Glutamatergic neuron (in vitro differentiated cells): ENCODE measurements at regions not wholly inside any gene's neighbourhood (a gene's known extent, or its start where the extent isn't known, plus 50 kb on each side); places are given as distances from the start of the nearest gene placed in this dataset.
A peak's percentile ranks its signal among the peaks of the same experiment; 100 is the strongest.

ENCODE experiments used
- DNase-seq: peaks from one replicate; pipeline ENCODE4 v3.0.0; 2022
- H3K27ac Mint-ChIP-seq: one replicate; pipeline ENCODE4 v1.8.0; 2020; ENCODE audit warnings: mild to moderate bottlenecking, mixed read lengths, inconsistent platforms; ENCODE audit not compliant: unreplicated experiment
- H3K27me3 Mint-ChIP-seq: one replicate; pipeline ENCODE4 v1.8.0; 2020; ENCODE audit warnings: mild to moderate bottlenecking, moderate library complexity, mixed read lengths, inconsistent platforms; ENCODE audit not compliant: unreplicated experiment
- H3K36me3 Mint-ChIP-seq: one replicate; pipeline ENCODE4 v1.8.0; 2020; ENCODE audit warnings: mild to moderate bottlenecking, mixed read lengths, inconsistent platforms; ENCODE audit not compliant: unreplicated experiment
- H3K4me1 Mint-ChIP-seq: one replicate; pipeline ENCODE4 v1.8.0; 2020; ENCODE audit warnings: mild to moderate bottlenecking, low read depth, mixed read lengths, inconsistent platforms; ENCODE audit not compliant: unreplicated experiment
- H3K4me3 Mint-ChIP-seq: one replicate; pipeline ENCODE4 v1.8.0; 2020; ENCODE audit warnings: mild to moderate bottlenecking, mixed read lengths, inconsistent platforms; ENCODE audit not compliant: unreplicated experiment
- H3K9me3 Mint-ChIP-seq: one replicate; pipeline ENCODE4 v1.8.0; 2020; ENCODE audit warnings: mild to moderate bottlenecking, moderate library complexity, mixed read lengths, inconsistent platforms; ENCODE audit not compliant: unreplicated experiment
- CTCF ChIP-seq: fragments of 200-600 bp; sonication (generic); IDR thresholded peaks from one replicate; pipeline ENCODE4 v1.5.0; 2021; ENCODE audit not compliant: partially characterized antibody, unreplicated experiment

DNA sequence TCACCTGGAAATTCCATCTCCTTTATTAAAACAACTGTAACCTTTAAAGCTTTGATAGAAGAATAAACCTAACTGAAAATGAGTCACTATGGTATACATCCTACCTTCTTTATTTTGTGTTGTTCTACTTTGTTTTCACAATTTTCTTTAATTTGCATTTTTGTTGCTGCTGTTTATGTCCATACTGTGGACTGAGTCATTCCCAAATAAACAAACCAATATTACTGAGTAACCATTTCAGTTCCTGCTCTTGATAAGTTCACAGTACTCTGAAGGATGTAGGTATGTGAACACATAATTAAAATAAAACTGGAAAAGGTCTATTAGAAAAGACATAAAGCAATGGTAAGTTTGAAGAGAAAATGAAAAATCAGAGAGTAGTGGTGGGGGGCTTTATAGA lies 528.5 kb upstream of the GOLIM4 start:
- H3K9me3 Mint-ChIP-seq, result no peaks in the 10 kb centered on the region
- H3K27me3 Mint-ChIP-seq, result no peaks in the 10 kb centered on the region
- H3K4me1 Mint-ChIP-seq, result peaks cover 33% of the 10 kb centered on the region
- no peak for TF ChIP-seq CTCF
- H3K27ac Mint-ChIP-seq, result no peak overlapping the region
- no peak for DNase-seq
- H3K36me3 Mint-ChIP-seq, result no peaks in the 10 kb centered on the region
- no peak overlapping the region for H3K4me3 Mint-ChIP-seq

GRCh38 chr3:168622795-168623194 lies 527.1 kb upstream of the GOLIM4 start:
- no peak overlapping the region for H3K27ac Mint-ChIP-seq
- peaks cover 40% of the 10 kb centered on the region for H3K4me1 Mint-ChIP-seq

DNA sequence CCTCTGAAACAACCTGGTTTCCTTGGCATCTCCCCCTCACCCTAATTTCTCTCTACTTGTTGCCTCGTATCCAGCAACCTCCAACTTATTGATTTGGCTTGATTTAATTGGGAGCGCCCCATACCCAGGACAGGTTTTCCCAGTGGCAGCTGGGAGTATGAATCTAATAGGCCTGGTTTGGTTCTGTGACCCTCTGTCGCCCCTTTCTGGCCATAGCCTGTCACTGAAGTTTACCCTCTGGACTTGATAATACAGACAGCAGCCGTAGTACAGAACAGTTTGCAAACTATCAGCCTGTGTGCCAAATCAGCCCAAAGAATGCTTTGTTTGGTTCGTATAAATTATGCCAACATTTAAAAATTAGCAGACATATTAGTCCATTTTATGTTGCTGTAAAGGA lies 525.1 kb upstream of the GOLIM4 start:
- DNase-seq, result peak; percentile 73
- peaks cover 2% of the 10 kb centered on the region for H3K9me3 Mint-ChIP-seq
- H3K4me3 Mint-ChIP-seq, result peak overlapping the region; percentile 15
- peaks cover 47% of the 10 kb centered on the region for H3K4me1 Mint-ChIP-seq
- H3K27ac Mint-ChIP-seq, result peak overlapping the region; percentile 79
- peak; percentile 65 for TF ChIP-seq CTCF
- H3K36me3 Mint-ChIP-seq, result no peaks in the 10 kb centered on the region
- H3K27me3 Mint-ChIP-seq, result peaks cover 2% of the 10 kb centered on the region

More at GRCh38 chr3:168622795-168623194, 527.1 kb upstream of the GOLIM4 start:
- Mint-ChIP-seq H3K4me3 (no peak overlapping the region), H3K36me3 (no peaks in the 10 kb centered on the region), H3K27me3 (peaks cover 2% of the 10 kb centered on the region), H3K9me3 (peaks cover 2% of the 10 kb centered on the region)
- DNase-seq, result no peak
- TF ChIP-seq CTCF, result no peak

DNA sequence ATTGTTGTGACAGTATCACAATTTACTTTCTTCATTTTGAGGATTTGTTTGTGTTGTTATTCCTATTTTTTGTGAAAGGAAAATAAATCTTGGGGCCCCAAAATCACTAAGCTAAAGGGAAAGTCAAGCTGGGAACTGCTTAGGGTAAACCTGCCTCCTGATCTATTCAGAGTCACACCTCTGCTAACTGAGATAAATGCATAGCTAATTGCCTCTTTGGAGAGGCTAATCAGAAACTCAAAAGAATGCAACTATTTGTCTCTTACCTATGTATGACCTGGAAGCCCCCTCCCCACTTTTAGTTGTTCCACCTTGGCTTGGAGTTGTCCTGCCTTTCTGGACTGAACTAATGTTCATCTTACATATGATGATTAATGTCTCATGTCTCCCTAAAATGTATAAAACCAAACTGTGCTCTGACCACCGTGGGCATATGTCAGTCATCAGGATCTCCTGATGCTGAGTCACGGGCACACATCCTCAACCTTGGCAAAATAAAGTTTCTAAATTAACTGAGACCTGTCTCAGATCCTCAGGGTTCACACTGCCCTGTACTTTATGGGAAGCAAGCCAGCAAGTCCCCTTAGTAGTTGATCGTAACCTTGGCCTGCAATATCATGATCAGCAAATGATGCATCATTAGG lies 523.2 kb upstream of the GOLIM4 start:
- H3K27me3 Mint-ChIP-seq, result peaks cover 2% of the 10 kb centered on the region
- DNase-seq, result no peak
- H3K4me3 Mint-ChIP-seq, result no peak overlapping the region
- peaks cover 55% of the 10 kb centered on the region for H3K4me1 Mint-ChIP-seq
- no peaks in the 10 kb centered on the region for H3K36me3 Mint-ChIP-seq
- H3K27ac Mint-ChIP-seq, result peak overlapping the region; percentile 34
- peaks cover 2% of the 10 kb centered on the region for H3K9me3 Mint-ChIP-seq
- no peak for TF ChIP-seq CTCF

DNA sequence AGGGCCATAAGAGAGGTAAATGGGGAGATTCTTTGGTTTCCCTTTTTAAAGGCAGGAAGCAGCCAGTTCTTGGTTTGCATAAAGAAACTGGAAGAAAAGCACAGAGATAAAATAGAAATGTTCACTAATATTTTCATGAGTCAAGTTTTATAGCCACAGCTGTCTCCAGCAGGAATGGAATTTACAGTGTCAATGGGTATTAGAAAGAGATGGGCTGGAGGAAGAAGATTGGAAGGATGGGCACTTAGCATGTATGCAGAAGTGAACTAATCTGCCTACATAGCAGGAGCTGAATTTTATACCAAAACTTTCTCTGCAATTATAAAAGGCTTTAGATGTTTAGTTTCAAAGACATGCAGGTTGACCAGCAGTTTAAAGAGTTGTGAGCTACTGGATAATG lies 521.9 kb upstream of the GOLIM4 start:
- Mint-ChIP-seq H3K36me3 (no peaks in the 10 kb centered on the region), H3K4me3 (no peak overlapping the region), H3K27ac (no peak overlapping the region), H3K27me3 (peaks cover 2% of the 10 kb centered on the region), H3K9me3 (peaks cover 2% of the 10 kb centered on the region), H3K4me1 (peaks cover 55% of the 10 kb centered on the region)
- no peak for TF ChIP-seq CTCF
- no peak for DNase-seq
